ENCODE measurements at regions not wholly inside any gene's neighbourhood (a gene's known extent, or its start where the extent isn't known, plus 50 kb on each side); places are given as distances from the start of the nearest gene placed in this dataset.
"Not testable (repeated sequence)": the region's sequence is repeated elsewhere in the genome, so short reads cannot be mapped to it uniquely, and the experiment has no call there.

DNA sequence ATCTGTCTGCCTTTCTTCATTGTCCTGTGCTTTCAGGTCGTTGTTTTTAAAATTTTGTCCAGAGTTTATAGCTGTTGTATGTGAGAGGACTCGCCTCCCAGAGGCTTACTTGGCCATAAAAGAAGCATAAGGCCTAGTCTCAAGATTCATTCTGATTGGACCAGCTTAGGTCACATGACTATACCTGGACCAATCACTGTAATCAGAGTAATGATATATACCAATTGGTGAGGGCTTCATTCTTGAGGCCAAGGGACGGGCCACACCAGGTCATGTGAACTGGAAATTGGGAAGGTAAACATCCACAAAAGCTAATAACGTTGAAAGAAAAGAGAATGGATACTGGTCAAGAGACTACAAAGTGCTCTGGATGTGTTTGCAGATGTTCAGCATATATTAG, 141.4 kb upstream of the SULF2 start:
- H3K9me2 ChIP-seq (replicated peaks; ENCODE audit: low read depth, low read length) = no peaks in the 10 kb centered on the region
- no peak overlapping the region for H3K9ac ChIP-seq (ENCODE audit: low read depth, low read length, poor library complexity, severe bottlenecking)
- no peaks in the 10 kb centered on the region for H3K27me3 ChIP-seq (ENCODE audit: insufficient read depth, low read length, poor library complexity, severe bottlenecking)
- no peaks in the 10 kb centered on the region for H3K36me3 ChIP-seq (ENCODE audit: insufficient read depth, low read length)
- no peaks in the 10 kb centered on the region for H3K4me1 ChIP-seq (ENCODE audit: insufficient read depth, low read length, poor library complexity, severe bottlenecking)
- H3K4me2 ChIP-seq (ENCODE audit: low read depth, low read length, poor library complexity, severe bottlenecking) = no peak overlapping the region
- no peak overlapping the region for H2AFZ ChIP-seq (ENCODE audit: low read length)
- no peak overlapping the region for H3K4me3 ChIP-seq (ENCODE audit: low read length, poor library complexity, severe bottlenecking)
- H3K79me2 ChIP-seq (ENCODE audit: insufficient read depth, low read length) = no peaks in the 10 kb centered on the region
- H4K20me1 ChIP-seq (ENCODE audit: insufficient read depth, low read length, poor library complexity, severe bottlenecking) = no peaks in the 10 kb centered on the region
- H3K9me3 ChIP-seq (ENCODE audit: insufficient read depth, low read depth, low read length) = no peaks in the 10 kb centered on the region
- no peaks in the 10 kb centered on the region for H3F3A ChIP-seq (ENCODE audit: low read depth)
- TF ChIP-seq, protein P1, sequence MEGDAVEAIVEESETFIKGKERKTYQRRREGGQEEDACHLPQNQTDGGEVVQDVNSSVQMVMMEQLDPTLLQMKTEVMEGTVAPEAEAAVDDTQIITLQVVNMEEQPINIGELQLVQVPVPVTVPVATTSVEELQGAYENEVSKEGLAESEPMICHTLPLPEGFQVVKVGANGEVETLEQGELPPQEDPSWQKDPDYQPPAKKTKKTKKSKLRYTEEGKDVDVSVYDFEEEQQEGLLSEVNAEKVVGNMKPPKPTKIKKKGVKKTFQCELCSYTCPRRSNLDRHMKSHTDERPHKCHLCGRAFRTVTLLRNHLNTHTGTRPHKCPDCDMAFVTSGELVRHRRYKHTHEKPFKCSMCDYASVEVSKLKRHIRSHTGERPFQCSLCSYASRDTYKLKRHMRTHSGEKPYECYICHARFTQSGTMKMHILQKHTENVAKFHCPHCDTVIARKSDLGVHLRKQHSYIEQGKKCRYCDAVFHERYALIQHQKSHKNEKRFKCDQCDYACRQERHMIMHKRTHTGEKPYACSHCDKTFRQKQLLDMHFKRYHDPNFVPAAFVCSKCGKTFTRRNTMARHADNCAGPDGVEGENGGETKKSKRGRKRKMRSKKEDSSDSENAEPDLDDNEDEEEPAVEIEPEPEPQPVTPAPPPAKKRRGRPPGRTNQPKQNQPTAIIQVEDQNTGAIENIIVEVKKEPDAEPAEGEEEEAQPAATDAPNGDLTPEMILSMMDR (conservative IDR thresholded peaks at IDR 0.05; ENCODE audit: low read length) = no peak
- TF ChIP-seq EZH2phosphoT487 (IDR thresholded peaks at IDR 0.05; ENCODE audit: borderline replicate concordance) = no peak

DNA sequence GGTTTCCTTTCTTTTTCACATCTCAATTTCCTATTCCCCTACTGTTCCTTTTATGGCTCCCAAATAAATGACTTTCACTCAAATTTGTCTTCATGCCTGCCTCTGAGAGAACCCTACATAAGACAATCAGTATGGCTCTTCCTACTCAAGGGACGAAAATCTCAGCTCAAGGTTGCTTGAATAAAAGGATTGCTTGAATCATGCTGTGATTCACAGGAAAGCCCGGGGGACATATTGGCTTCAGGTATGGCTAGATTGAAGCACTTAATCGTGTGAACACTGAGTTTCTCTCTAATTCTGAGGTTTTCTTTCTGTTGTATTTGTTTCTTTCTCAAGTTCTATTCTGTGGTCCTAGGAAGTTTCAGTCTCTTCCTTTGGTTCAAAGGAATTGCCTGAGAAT, 140.3 kb upstream of the SULF2 start:
- H3K36me3 ChIP-seq (ENCODE audit: insufficient read depth, low read length) = no peaks in the 10 kb centered on the region
- no peak overlapping the region for H3K4me3 ChIP-seq (ENCODE audit: low read length, poor library complexity, severe bottlenecking)
- H2AFZ ChIP-seq (ENCODE audit: low read length) = no peak overlapping the region
- no peaks in the 10 kb centered on the region for H4K20me1 ChIP-seq (ENCODE audit: insufficient read depth, low read length, poor library complexity, severe bottlenecking)
- no peaks in the 10 kb centered on the region for H3K9me3 ChIP-seq (ENCODE audit: insufficient read depth, low read depth, low read length)
- no peak overlapping the region for H3K4me2 ChIP-seq (ENCODE audit: low read depth, low read length, poor library complexity, severe bottlenecking)
- no peaks in the 10 kb centered on the region for H3K79me2 ChIP-seq (ENCODE audit: insufficient read depth, low read length)
- no peak overlapping the region for H3K9ac ChIP-seq (ENCODE audit: low read depth, low read length, poor library complexity, severe bottlenecking)
- TF ChIP-seq EZH2phosphoT487 (IDR thresholded peaks at IDR 0.05; ENCODE audit: borderline replicate concordance) = no peak
- TF ChIP-seq, protein P1 (conservative IDR thresholded peaks at IDR 0.05; ENCODE audit: low read length) = no peak
- H3K27me3 ChIP-seq (ENCODE audit: insufficient read depth, low read length, poor library complexity, severe bottlenecking) = no peaks in the 10 kb centered on the region
- H3K4me1 ChIP-seq (ENCODE audit: insufficient read depth, low read length, poor library complexity, severe bottlenecking) = no peaks in the 10 kb centered on the region
- H3K9me2 ChIP-seq (replicated peaks; ENCODE audit: low read depth, low read length) = no peaks in the 10 kb centered on the region
- H3F3A ChIP-seq (ENCODE audit: low read depth) = no peaks in the 10 kb centered on the region

DNA sequence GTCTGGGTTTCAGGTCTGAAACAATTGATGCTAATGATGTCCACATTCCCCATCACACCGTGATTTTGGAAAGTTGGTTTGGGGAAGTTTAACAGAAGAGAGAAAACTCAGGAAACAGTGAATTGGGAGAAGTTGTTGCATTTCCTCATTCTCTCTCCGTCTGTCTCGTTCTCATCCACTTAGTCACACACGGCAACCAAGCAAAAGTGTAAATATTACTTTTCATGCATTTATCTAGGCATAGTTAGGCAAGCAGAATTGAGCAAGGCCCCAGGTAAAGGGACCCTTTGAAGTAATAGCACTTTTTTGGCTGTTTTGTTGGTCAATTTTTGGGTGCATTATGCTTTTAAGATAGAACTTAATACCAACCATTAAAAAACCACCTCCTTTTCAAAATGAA, 137.0 kb upstream of the SULF2 start:
- Histone ChIP-seq H3K9ac (ENCODE audit: low read depth, low read length, poor library complexity, severe bottlenecking) (no peak overlapping the region), H3K79me2 (ENCODE audit: insufficient read depth, low read length) (no peaks in the 10 kb centered on the region), H3K9me2 (replicated peaks; ENCODE audit: low read depth, low read length) (no peaks in the 10 kb centered on the region), H2AFZ (ENCODE audit: low read length) (no peak overlapping the region), H3K4me3 (ENCODE audit: low read length, poor library complexity, severe bottlenecking) (no peak overlapping the region), H3F3A (ENCODE audit: low read depth) (no peaks in the 10 kb centered on the region), H3K9me3 (ENCODE audit: insufficient read depth, low read depth, low read length) (peaks cover 3% of the 10 kb centered on the region; the same call in 1 of the 2 replicates), H3K36me3 (ENCODE audit: insufficient read depth, low read length) (no peaks in the 10 kb centered on the region), H3K4me1 (ENCODE audit: insufficient read depth, low read length, poor library complexity, severe bottlenecking) (no peaks in the 10 kb centered on the region), H3K4me2 (ENCODE audit: low read depth, low read length, poor library complexity, severe bottlenecking) (no peak overlapping the region), H4K20me1 (ENCODE audit: insufficient read depth, low read length, poor library complexity, severe bottlenecking) (no peaks in the 10 kb centered on the region), H3K27me3 (ENCODE audit: insufficient read depth, low read length, poor library complexity, severe bottlenecking) (no peaks in the 10 kb centered on the region)
- TF ChIP-seq, protein P1 (conservative IDR thresholded peaks at IDR 0.05; ENCODE audit: low read length) = no peak
- TF ChIP-seq EZH2phosphoT487 (IDR thresholded peaks at IDR 0.05; ENCODE audit: borderline replicate concordance) = no peak

DNA sequence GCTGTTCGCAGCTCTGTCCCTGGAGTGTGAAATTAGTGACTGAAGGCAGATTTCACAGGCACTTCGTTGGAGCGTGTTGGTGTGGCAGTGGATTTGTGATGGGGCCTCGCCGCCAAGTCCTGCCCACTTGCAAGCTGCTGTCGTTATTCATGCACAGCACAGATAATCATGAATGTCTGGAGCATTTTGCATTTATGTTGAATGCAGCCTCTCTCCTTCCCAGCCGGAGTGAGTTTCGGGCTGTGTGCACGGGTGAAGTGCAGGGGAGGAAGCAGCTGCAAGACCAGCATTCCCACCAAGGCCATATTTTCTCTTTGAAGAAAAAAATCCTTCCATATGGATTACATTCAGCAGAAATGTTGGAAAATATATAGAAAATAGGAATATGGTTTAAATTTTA, 136.5 kb upstream of the SULF2 start:
- H3K36me3 ChIP-seq (ENCODE audit: insufficient read depth, low read length); H3K4me3 ChIP-seq (ENCODE audit: low read length, poor library complexity, severe bottlenecking); H3K27me3 ChIP-seq (ENCODE audit: insufficient read depth, low read length, poor library complexity, severe bottlenecking); H3K4me1 ChIP-seq (ENCODE audit: insufficient read depth, low read length, poor library complexity, severe bottlenecking); H2AFZ ChIP-seq (ENCODE audit: low read length); H4K20me1 ChIP-seq (ENCODE audit: insufficient read depth, low read length, poor library complexity, severe bottlenecking); H3K9me2 ChIP-seq (replicated peaks; ENCODE audit: low read depth, low read length); H3K4me2 ChIP-seq (ENCODE audit: low read depth, low read length, poor library complexity, severe bottlenecking); H3K9ac ChIP-seq (ENCODE audit: low read depth, low read length, poor library complexity, severe bottlenecking); H3F3A ChIP-seq (ENCODE audit: low read depth); H3K79me2 ChIP-seq (ENCODE audit: insufficient read depth, low read length); H3K9me3 ChIP-seq (ENCODE audit: insufficient read depth, low read depth, low read length): not testable (repeated sequence)
